GM20000 (cell line): ENCODE measurements at regions not wholly inside any gene's neighbourhood (a gene's known extent, or its start where the extent isn't known, plus 50 kb on each side); places are given as distances from the start of the nearest gene placed in this dataset.

ENCODE experiments used
- DNase-seq: peaks from one replicate; pipeline ENCODE4 v3.0.0; 2012; ENCODE audit warnings: low spot score
- CTCF ChIP-seq: IDR thresholded peaks from 2 replicates; pipeline ENCODE4 v1.5.1; 2012; ENCODE audit warnings: mild to moderate bottlenecking, control low read depth; ENCODE audit errors: extremely low read depth, missing control alignments

GRCh38 chr12:84653482-84653881 is 259.1 kb downstream of the SLC6A15 start:
- TF ChIP-seq CTCF: no peak
- no peak for DNase-seq

GRCh38 chr12:84648425-84648824 is 264.2 kb downstream of the SLC6A15 start:
- DNase-seq: no peak
- TF ChIP-seq CTCF: no peak

- TF ChIP-seq CTCF: no peak
- DNase-seq: no peak
Observed at GRCh38 chr12:84644908-84645307, 267.7 kb downstream of the SLC6A15 start.

- no peak for DNase-seq
- no peak for TF ChIP-seq CTCF
Observed at GRCh38 chr12:84643993-84644392, 268.6 kb downstream of the SLC6A15 start.

GRCh38 chr12:84641940-84642545 is 270.6 kb downstream of the SLC6A15 start:
- TF ChIP-seq CTCF: no peak
- no peak for DNase-seq

GRCh38 chr12:84638811-84639368 is 273.7 kb downstream of the SLC6A15 start:
- no peak for TF ChIP-seq CTCF

GRCh38 chr12:84637926-84638325 is 274.7 kb downstream of the SLC6A15 start:
- TF ChIP-seq CTCF: no peak
- no peak for DNase-seq

More at GRCh38 chr12:84638811-84639368, 273.7 kb downstream of the SLC6A15 start:
- no peak for DNase-seq
